ENCODE measurements at regions not wholly inside any gene's neighbourhood (a gene's known extent, or its start where the extent isn't known, plus 50 kb on each side); places are given as distances from the start of the nearest gene placed in this dataset.

DNA sequence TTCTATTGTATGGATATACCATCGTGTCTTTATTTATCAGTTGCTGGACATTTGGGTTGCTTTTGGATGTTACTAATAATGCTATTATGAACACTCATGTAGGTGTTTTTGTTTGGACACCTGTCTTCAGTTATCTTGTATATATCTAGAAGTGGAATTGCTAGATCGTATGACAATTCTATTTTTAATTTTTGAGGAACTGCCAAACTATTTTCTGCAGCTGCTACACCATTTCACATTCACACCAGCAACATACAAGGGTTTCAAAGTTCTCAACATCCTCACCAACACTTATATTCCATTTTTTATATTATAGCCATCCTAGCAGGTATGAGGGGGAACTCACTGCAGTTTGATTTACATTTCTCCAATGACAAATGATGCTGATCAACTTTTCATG is 324.6 kb downstream of the CAAP1 start:
- no peaks in the 10 kb centered on the region for H3K36me3 ChIP-seq (ENCODE audit: control insufficient read depth, insufficient read depth, low read length)
- H3K27me3 ChIP-seq (ENCODE audit: control insufficient read depth, insufficient read depth, low read length): no peaks in the 10 kb centered on the region
- H3K27ac ChIP-seq (ENCODE audit: low read depth, low read length): no peak overlapping the region
- H3K4me3 ChIP-seq (ENCODE audit: low read depth, low read length): no peak overlapping the region
- no peaks in the 10 kb centered on the region for H3K9me3 ChIP-seq (ENCODE audit: control insufficient read depth, insufficient read depth, low read depth, low read length)
- H3K9ac ChIP-seq (ENCODE audit: low read length): no peak overlapping the region
- H3K4me1 ChIP-seq (ENCODE audit: control insufficient read depth, insufficient read depth, low read length): no peaks in the 10 kb centered on the region

- H3K9ac ChIP-seq (ENCODE audit: low read length): no peak overlapping the region
- no peaks in the 10 kb centered on the region for H3K4me1 ChIP-seq (ENCODE audit: control insufficient read depth, insufficient read depth, low read length)
- no peak overlapping the region for H3K27ac ChIP-seq (ENCODE audit: low read depth, low read length)
- no peak overlapping the region for H3K4me3 ChIP-seq (ENCODE audit: low read depth, low read length)
- no peaks in the 10 kb centered on the region for H3K9me3 ChIP-seq (ENCODE audit: control insufficient read depth, insufficient read depth, low read depth, low read length)
- no peaks in the 10 kb centered on the region for H3K36me3 ChIP-seq (ENCODE audit: control insufficient read depth, insufficient read depth, low read length)
- H3K27me3 ChIP-seq (ENCODE audit: control insufficient read depth, insufficient read depth, low read length): no peaks in the 10 kb centered on the region
Observed at GRCh38 chr9:26566141-26566540, 326.5 kb downstream of the CAAP1 start.

DNA sequence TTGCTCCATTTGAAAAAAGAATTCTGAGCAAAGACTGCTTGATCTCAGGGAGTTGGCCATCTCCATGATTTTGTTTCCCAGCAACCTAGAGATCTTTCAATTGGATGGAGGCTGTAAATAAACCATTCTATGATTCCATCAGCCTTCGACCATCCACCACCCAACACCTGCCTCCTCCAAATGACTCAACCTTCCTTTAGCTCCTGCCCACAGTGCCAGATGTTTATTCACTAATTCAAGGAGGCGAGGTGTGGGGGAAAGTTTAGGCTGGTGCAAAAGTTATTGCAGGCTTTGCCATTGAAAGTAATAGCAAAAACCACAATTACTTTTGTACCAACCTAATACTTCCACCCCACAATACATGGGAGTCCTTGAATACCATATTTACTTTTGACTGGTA is 327.5 kb downstream of the CAAP1 start:
- Histone ChIP-seq H3K27me3 (ENCODE audit: control insufficient read depth, insufficient read depth, low read length) (no peaks in the 10 kb centered on the region), H3K9ac (ENCODE audit: low read length) (no peak overlapping the region), H3K9me3 (ENCODE audit: control insufficient read depth, insufficient read depth, low read depth, low read length) (no peaks in the 10 kb centered on the region), H3K4me3 (ENCODE audit: low read depth, low read length) (no peak overlapping the region), H3K27ac (ENCODE audit: low read depth, low read length) (no peak overlapping the region), H3K36me3 (ENCODE audit: control insufficient read depth, insufficient read depth, low read length) (no peaks in the 10 kb centered on the region), H3K4me1 (ENCODE audit: control insufficient read depth, insufficient read depth, low read length) (no peaks in the 10 kb centered on the region)

DNA sequence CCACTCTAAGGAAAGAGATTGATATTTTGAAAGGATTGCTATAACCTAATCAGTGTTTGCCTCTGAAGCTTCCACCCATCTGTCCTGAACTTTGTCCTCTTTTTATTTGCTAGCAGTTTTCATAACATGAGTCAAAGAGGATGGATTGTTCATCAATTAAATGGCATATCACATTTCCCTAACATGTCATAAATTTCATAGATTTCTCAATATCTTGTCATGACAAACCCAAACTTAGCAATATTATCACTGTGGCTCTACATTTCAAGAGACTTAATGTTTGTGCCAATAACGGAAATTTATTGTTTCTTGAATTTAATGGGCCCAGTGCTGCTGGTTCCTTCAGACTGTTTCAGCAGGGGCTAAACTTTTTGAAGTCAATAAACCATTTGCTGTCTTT is 330.3 kb downstream of the CAAP1 start:
- Histone ChIP-seq H3K27me3 (ENCODE audit: control insufficient read depth, insufficient read depth, low read length) (no peaks in the 10 kb centered on the region), H3K27ac (ENCODE audit: low read depth, low read length) (no peak overlapping the region), H3K4me3 (ENCODE audit: low read depth, low read length) (no peak overlapping the region), H3K9ac (ENCODE audit: low read length) (no peak overlapping the region), H3K4me1 (ENCODE audit: control insufficient read depth, insufficient read depth, low read length) (no peaks in the 10 kb centered on the region), H3K36me3 (ENCODE audit: control insufficient read depth, insufficient read depth, low read length) (no peaks in the 10 kb centered on the region), H3K9me3 (ENCODE audit: control insufficient read depth, insufficient read depth, low read depth, low read length) (no peaks in the 10 kb centered on the region)

DNA sequence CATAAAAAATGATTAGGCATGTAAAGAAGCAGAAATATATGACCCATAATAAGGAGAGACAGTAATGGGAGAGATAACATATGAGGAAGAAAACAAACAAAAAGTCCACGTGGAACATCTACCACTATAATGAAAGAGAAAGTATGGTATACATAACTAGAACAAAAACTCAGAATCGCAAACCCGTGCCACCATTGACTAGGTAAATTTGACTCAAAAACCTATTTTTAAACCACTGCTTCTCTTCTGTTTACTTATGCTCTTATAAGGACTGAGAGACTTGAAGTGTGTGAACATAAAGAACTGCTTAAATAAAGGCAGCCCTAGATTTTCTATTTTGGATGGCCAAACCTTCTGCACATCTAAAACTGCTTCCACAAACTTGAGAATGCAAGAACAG is 330.7 kb downstream of the CAAP1 start:
- H3K4me3 ChIP-seq (ENCODE audit: low read depth, low read length): no peak overlapping the region
- no peaks in the 10 kb centered on the region for H3K27me3 ChIP-seq (ENCODE audit: control insufficient read depth, insufficient read depth, low read length)
- H3K4me1 ChIP-seq (ENCODE audit: control insufficient read depth, insufficient read depth, low read length): no peaks in the 10 kb centered on the region
- no peak overlapping the region for H3K27ac ChIP-seq (ENCODE audit: low read depth, low read length)
- H3K36me3 ChIP-seq (ENCODE audit: control insufficient read depth, insufficient read depth, low read length): no peaks in the 10 kb centered on the region
- no peaks in the 10 kb centered on the region for H3K9me3 ChIP-seq (ENCODE audit: control insufficient read depth, insufficient read depth, low read depth, low read length)
- no peak overlapping the region for H3K9ac ChIP-seq (ENCODE audit: low read length)

GRCh38 chr9:26559506-26559905 is 333.1 kb downstream of the CAAP1 start:
- Histone ChIP-seq H3K9ac (ENCODE audit: low read length) (no peak overlapping the region), H3K27ac (ENCODE audit: low read depth, low read length) (no peak overlapping the region), H3K4me3 (ENCODE audit: low read depth, low read length) (no peak overlapping the region), H3K9me3 (ENCODE audit: control insufficient read depth, insufficient read depth, low read depth, low read length) (0 out of 2 replicates have a peak, but pooled peaks cover 4% of the 10 kb centered on the region), H3K4me1 (ENCODE audit: control insufficient read depth, insufficient read depth, low read length) (no peaks in the 10 kb centered on the region), H3K27me3 (ENCODE audit: control insufficient read depth, insufficient read depth, low read length) (no peaks in the 10 kb centered on the region), H3K36me3 (ENCODE audit: control insufficient read depth, insufficient read depth, low read length) (no peaks in the 10 kb centered on the region)

GRCh38 chr9:26551971-26552370 is 340.6 kb downstream of the CAAP1 start:
- Histone ChIP-seq H3K4me3 (ENCODE audit: low read depth, low read length) (no peak overlapping the region), H3K27me3 (ENCODE audit: control insufficient read depth, insufficient read depth, low read length) (no peaks in the 10 kb centered on the region), H3K36me3 (ENCODE audit: control insufficient read depth, insufficient read depth, low read length) (no peaks in the 10 kb centered on the region), H3K9ac (ENCODE audit: low read length) (no peak overlapping the region), H3K9me3 (ENCODE audit: control insufficient read depth, insufficient read depth, low read depth, low read length) (0 out of 2 replicates have a peak, but pooled peaks cover 4% of the 10 kb centered on the region), H3K27ac (ENCODE audit: low read depth, low read length) (no peak overlapping the region), H3K4me1 (ENCODE audit: control insufficient read depth, insufficient read depth, low read length) (no peaks in the 10 kb centered on the region)

DNA sequence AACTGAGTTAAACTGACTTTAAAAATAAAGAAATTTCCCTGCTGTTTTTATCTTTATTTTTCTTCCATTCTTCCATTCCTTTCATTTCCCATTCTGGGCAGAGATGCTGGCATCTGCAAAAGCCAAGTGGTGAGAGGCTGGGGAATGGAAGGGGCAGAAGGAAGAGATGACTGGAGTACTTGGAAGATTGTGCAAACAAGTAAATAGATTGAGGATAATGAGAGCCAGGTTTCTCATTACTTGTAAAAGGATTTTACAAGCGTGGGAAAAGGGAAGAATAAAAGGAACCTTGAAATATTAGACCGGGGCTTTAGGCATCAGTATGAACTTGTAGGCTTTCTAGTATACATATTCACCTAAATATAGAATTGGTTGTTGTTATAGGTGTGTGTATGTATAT is 341.2 kb downstream of the CAAP1 start:
- no peak overlapping the region for H3K9ac ChIP-seq (ENCODE audit: low read length)
- no peak overlapping the region for H3K4me3 ChIP-seq (ENCODE audit: low read depth, low read length)
- no peaks in the 10 kb centered on the region for H3K4me1 ChIP-seq (ENCODE audit: control insufficient read depth, insufficient read depth, low read length)
- no peak overlapping the region for H3K27ac ChIP-seq (ENCODE audit: low read depth, low read length)
- H3K36me3 ChIP-seq (ENCODE audit: control insufficient read depth, insufficient read depth, low read length): no peaks in the 10 kb centered on the region
- 0 out of 2 replicates have a peak, but pooled peaks cover 2% of the 10 kb centered on the region for H3K9me3 ChIP-seq (ENCODE audit: control insufficient read depth, insufficient read depth, low read depth, low read length)
- H3K27me3 ChIP-seq (ENCODE audit: control insufficient read depth, insufficient read depth, low read length): no peaks in the 10 kb centered on the region

GRCh38 chr9:26548781-26549290 is 343.8 kb downstream of the CAAP1 start:
- Histone ChIP-seq H3K27ac (ENCODE audit: low read depth, low read length) (no peak overlapping the region), H3K9ac (ENCODE audit: low read length) (no peak overlapping the region), H3K9me3 (ENCODE audit: control insufficient read depth, insufficient read depth, low read depth, low read length) (no peaks in the 10 kb centered on the region), H3K4me3 (ENCODE audit: low read depth, low read length) (no peak overlapping the region), H3K4me1 (ENCODE audit: control insufficient read depth, insufficient read depth, low read length) (no peaks in the 10 kb centered on the region), H3K36me3 (ENCODE audit: control insufficient read depth, insufficient read depth, low read length) (no peaks in the 10 kb centered on the region), H3K27me3 (ENCODE audit: control insufficient read depth, insufficient read depth, low read length) (no peaks in the 10 kb centered on the region)

GRCh38 chr9:26539867-26540493 is 352.6 kb downstream of the CAAP1 start:
- peaks cover 3% of the 10 kb centered on the region; the same call in 1 of the 2 replicates for H3K4me1 ChIP-seq (ENCODE audit: control insufficient read depth, insufficient read depth, low read length)
- H3K27me3 ChIP-seq (ENCODE audit: control insufficient read depth, insufficient read depth, low read length): no peaks in the 10 kb centered on the region
- no peak overlapping the region for H3K9ac ChIP-seq (ENCODE audit: low read length)
- no peak overlapping the region for H3K4me3 ChIP-seq (ENCODE audit: low read depth, low read length)
- no peak overlapping the region for H3K27ac ChIP-seq (ENCODE audit: low read depth, low read length)
- H3K36me3 ChIP-seq (ENCODE audit: control insufficient read depth, insufficient read depth, low read length): no peaks in the 10 kb centered on the region
- H3K9me3 ChIP-seq (ENCODE audit: control insufficient read depth, insufficient read depth, low read depth, low read length): no peaks in the 10 kb centered on the region

- Histone ChIP-seq H3K9me3 (ENCODE audit: control insufficient read depth, insufficient read depth, low read depth, low read length) (no peaks in the 10 kb centered on the region), H3K4me1 (ENCODE audit: control insufficient read depth, insufficient read depth, low read length) (peaks cover 3% of the 10 kb centered on the region; the same call in 1 of the 2 replicates), H3K27ac (ENCODE audit: low read depth, low read length) (no peak overlapping the region), H3K27me3 (ENCODE audit: control insufficient read depth, insufficient read depth, low read length) (no peaks in the 10 kb centered on the region), H3K36me3 (ENCODE audit: control insufficient read depth, insufficient read depth, low read length) (no peaks in the 10 kb centered on the region), H3K9ac (ENCODE audit: low read length) (no peak overlapping the region), H3K4me3 (ENCODE audit: low read depth, low read length) (no peak overlapping the region)
Observed at GRCh38 chr9:26537211-26537610, 355.4 kb downstream of the CAAP1 start.
